ENCODE measurements at regions not wholly inside any gene's neighbourhood (a gene's known extent, or its start where the extent isn't known, plus 50 kb on each side); places are given as distances from the start of the nearest gene placed in this dataset.

GRCh38 chr4:55215087-55215486 lies 89.7 kb upstream of the KDR start:
- no peak for DNase-seq (ENCODE audit: low read depth)
- no peaks in the 10 kb centered on the region for H3K4me1 ChIP-seq (ENCODE audit: control insufficient read depth, insufficient read depth, low read length)
- H3K4me3 ChIP-seq (ENCODE audit: low read length): no peak overlapping the region
- H3K9me3 ChIP-seq (ENCODE audit: control insufficient read depth, low read length): no peaks in the 10 kb centered on the region
- no peaks in the 10 kb centered on the region for H3K27me3 ChIP-seq (replicated peaks; ENCODE audit: control insufficient read depth, insufficient read depth, low read length)
- no peak overlapping the region for H3K9ac ChIP-seq (ENCODE audit: low read length)
- H3K36me3 ChIP-seq (ENCODE audit: control insufficient read depth, insufficient read depth, low read length, severe bottlenecking): no peaks in the 10 kb centered on the region

GRCh38 chr4:55216863-55217635 lies 91.7 kb upstream of the KDR start:
- no peak overlapping the region for H3K9ac ChIP-seq (ENCODE audit: low read length)
- no peaks in the 10 kb centered on the region for H3K4me1 ChIP-seq (ENCODE audit: control insufficient read depth, insufficient read depth, low read length)
- H3K9me3 ChIP-seq (ENCODE audit: control insufficient read depth, low read length): no peaks in the 10 kb centered on the region
- no peaks in the 10 kb centered on the region for H3K27me3 ChIP-seq (replicated peaks; ENCODE audit: control insufficient read depth, insufficient read depth, low read length)
- H3K36me3 ChIP-seq (ENCODE audit: control insufficient read depth, insufficient read depth, low read length, severe bottlenecking): no peaks in the 10 kb centered on the region
- no peak overlapping the region for H3K4me3 ChIP-seq (ENCODE audit: low read length)
- DNase-seq (ENCODE audit: low read depth): no peak

- H3K9ac ChIP-seq (ENCODE audit: low read length): no peak overlapping the region
- DNase-seq (ENCODE audit: low read depth): no peak
- no peaks in the 10 kb centered on the region for H3K4me1 ChIP-seq (ENCODE audit: control insufficient read depth, insufficient read depth, low read length)
- no peaks in the 10 kb centered on the region for H3K27me3 ChIP-seq (replicated peaks; ENCODE audit: control insufficient read depth, insufficient read depth, low read length)
- H3K9me3 ChIP-seq (ENCODE audit: control insufficient read depth, low read length): no peaks in the 10 kb centered on the region
- no peaks in the 10 kb centered on the region for H3K36me3 ChIP-seq (ENCODE audit: control insufficient read depth, insufficient read depth, low read length, severe bottlenecking)
- no peak overlapping the region for H3K4me3 ChIP-seq (ENCODE audit: low read length)
Observed at GRCh38 chr4:55218041-55218440, 92.6 kb upstream of the KDR start.

GRCh38 chr4:55237839-55238238 lies 108.2 kb upstream of the SRD5A3 start:
- Histone ChIP-seq H3K36me3 (ENCODE audit: control insufficient read depth, insufficient read depth, low read length, severe bottlenecking) (no peaks in the 10 kb centered on the region), H3K27me3 (replicated peaks; ENCODE audit: control insufficient read depth, insufficient read depth, low read length) (no peaks in the 10 kb centered on the region), H3K4me1 (ENCODE audit: control insufficient read depth, insufficient read depth, low read length) (no peaks in the 10 kb centered on the region), H3K9ac (ENCODE audit: low read length) (no peak overlapping the region), H3K4me3 (ENCODE audit: low read length) (no peak overlapping the region), H3K9me3 (ENCODE audit: control insufficient read depth, low read length) (peaks cover 24% of the 10 kb centered on the region)
- DNase-seq (ENCODE audit: low read depth): no peak

- no peak for DNase-seq (ENCODE audit: low read depth)
- Histone ChIP-seq H3K4me1 (ENCODE audit: control insufficient read depth, insufficient read depth, low read length) (no peaks in the 10 kb centered on the region), H3K4me3 (ENCODE audit: low read length) (no peak overlapping the region), H3K36me3 (ENCODE audit: control insufficient read depth, insufficient read depth, low read length, severe bottlenecking) (no peaks in the 10 kb centered on the region), H3K9me3 (ENCODE audit: control insufficient read depth, low read length) (peaks cover 24% of the 10 kb centered on the region), H3K9ac (ENCODE audit: low read length) (no peak overlapping the region), H3K27me3 (replicated peaks; ENCODE audit: control insufficient read depth, insufficient read depth, low read length) (no peaks in the 10 kb centered on the region)
Observed at GRCh38 chr4:55238407-55238806, 107.6 kb upstream of the SRD5A3 start.

- H3K4me3 ChIP-seq (ENCODE audit: low read length): no peak overlapping the region
- no peaks in the 10 kb centered on the region for H3K27me3 ChIP-seq (replicated peaks; ENCODE audit: control insufficient read depth, insufficient read depth, low read length)
- peaks cover 24% of the 10 kb centered on the region for H3K9me3 ChIP-seq (ENCODE audit: control insufficient read depth, low read length)
- no peak for DNase-seq (ENCODE audit: low read depth)
- H3K4me1 ChIP-seq (ENCODE audit: control insufficient read depth, insufficient read depth, low read length): no peaks in the 10 kb centered on the region
- H3K9ac ChIP-seq (ENCODE audit: low read length): no peak overlapping the region
- no peaks in the 10 kb centered on the region for H3K36me3 ChIP-seq (ENCODE audit: control insufficient read depth, insufficient read depth, low read length, severe bottlenecking)
Observed at GRCh38 chr4:55241461-55241860, 104.6 kb upstream of the SRD5A3 start.

GRCh38 chr4:55242506-55242905 lies 103.5 kb upstream of the SRD5A3 start:
- Histone ChIP-seq H3K4me1 (ENCODE audit: control insufficient read depth, insufficient read depth, low read length) (no peaks in the 10 kb centered on the region), H3K27me3 (replicated peaks; ENCODE audit: control insufficient read depth, insufficient read depth, low read length) (no peaks in the 10 kb centered on the region), H3K9me3 (ENCODE audit: control insufficient read depth, low read length) (peaks cover 24% of the 10 kb centered on the region), H3K36me3 (ENCODE audit: control insufficient read depth, insufficient read depth, low read length, severe bottlenecking) (no peaks in the 10 kb centered on the region), H3K9ac (ENCODE audit: low read length) (no peak overlapping the region), H3K4me3 (ENCODE audit: low read length) (no peak overlapping the region)
- no peak for DNase-seq (ENCODE audit: low read depth)

GRCh38 chr4:55247521-55247920 lies 98.5 kb upstream of the SRD5A3 start:
- Histone ChIP-seq H3K4me1 (ENCODE audit: control insufficient read depth, insufficient read depth, low read length) (no peaks in the 10 kb centered on the region), H3K9ac (ENCODE audit: low read length) (no peak overlapping the region), H3K27me3 (replicated peaks; ENCODE audit: control insufficient read depth, insufficient read depth, low read length) (no peaks in the 10 kb centered on the region), H3K36me3 (ENCODE audit: control insufficient read depth, insufficient read depth, low read length, severe bottlenecking) (no peaks in the 10 kb centered on the region), H3K4me3 (ENCODE audit: low read length) (no peak overlapping the region), H3K9me3 (ENCODE audit: control insufficient read depth, low read length) (no peaks in the 10 kb centered on the region)
- DNase-seq (ENCODE audit: low read depth): no peak

- Histone ChIP-seq H3K36me3 (ENCODE audit: control insufficient read depth, insufficient read depth, low read length, severe bottlenecking) (no peaks in the 10 kb centered on the region), H3K4me1 (ENCODE audit: control insufficient read depth, insufficient read depth, low read length) (no peaks in the 10 kb centered on the region), H3K4me3 (ENCODE audit: low read length) (no peak overlapping the region), H3K27me3 (replicated peaks; ENCODE audit: control insufficient read depth, insufficient read depth, low read length) (no peaks in the 10 kb centered on the region), H3K9ac (ENCODE audit: low read length) (no peak overlapping the region), H3K9me3 (ENCODE audit: control insufficient read depth, low read length) (no peaks in the 10 kb centered on the region)
- no peak for DNase-seq (ENCODE audit: low read depth)
Observed at GRCh38 chr4:55248756-55249155, 97.3 kb upstream of the SRD5A3 start.

GRCh38 chr4:55249476-55249875 lies 96.6 kb upstream of the SRD5A3 start:
- no peak for DNase-seq (ENCODE audit: low read depth)
- H3K27me3 ChIP-seq (replicated peaks; ENCODE audit: control insufficient read depth, insufficient read depth, low read length): no peaks in the 10 kb centered on the region
- H3K4me1 ChIP-seq (ENCODE audit: control insufficient read depth, insufficient read depth, low read length): no peaks in the 10 kb centered on the region
- H3K9ac ChIP-seq (ENCODE audit: low read length): no peak overlapping the region
- no peaks in the 10 kb centered on the region for H3K36me3 ChIP-seq (ENCODE audit: control insufficient read depth, insufficient read depth, low read length, severe bottlenecking)
- no peaks in the 10 kb centered on the region for H3K9me3 ChIP-seq (ENCODE audit: control insufficient read depth, low read length)
- no peak overlapping the region for H3K4me3 ChIP-seq (ENCODE audit: low read length)

- DNase-seq (ENCODE audit: low read depth): no peak
- H3K36me3 ChIP-seq (ENCODE audit: control insufficient read depth, insufficient read depth, low read length, severe bottlenecking): no peaks in the 10 kb centered on the region
Observed at GRCh38 chr4:55251342-55251741, 94.7 kb upstream of the SRD5A3 start.

GRCh38 chr4:55251896-55252295 lies 94.1 kb upstream of the SRD5A3 start:
- H3K4me1 ChIP-seq (ENCODE audit: control insufficient read depth, insufficient read depth, low read length): no peaks in the 10 kb centered on the region
- H3K27me3 ChIP-seq (replicated peaks; ENCODE audit: control insufficient read depth, insufficient read depth, low read length): no peaks in the 10 kb centered on the region
- H3K9me3 ChIP-seq (ENCODE audit: control insufficient read depth, low read length): no peaks in the 10 kb centered on the region
- no peak for DNase-seq (ENCODE audit: low read depth)
- no peak overlapping the region for H3K9ac ChIP-seq (ENCODE audit: low read length)
- no peak overlapping the region for H3K4me3 ChIP-seq (ENCODE audit: low read length)
- no peaks in the 10 kb centered on the region for H3K36me3 ChIP-seq (ENCODE audit: control insufficient read depth, insufficient read depth, low read length, severe bottlenecking)

More at GRCh38 chr4:55251342-55251741, 94.7 kb upstream of the SRD5A3 start:
- no peak overlapping the region for H3K9ac ChIP-seq (ENCODE audit: low read length)
- no peak overlapping the region for H3K4me3 ChIP-seq (ENCODE audit: low read length)
- no peaks in the 10 kb centered on the region for H3K9me3 ChIP-seq (ENCODE audit: control insufficient read depth, low read length)
- no peaks in the 10 kb centered on the region for H3K4me1 ChIP-seq (ENCODE audit: control insufficient read depth, insufficient read depth, low read length)
- H3K27me3 ChIP-seq (replicated peaks; ENCODE audit: control insufficient read depth, insufficient read depth, low read length): no peaks in the 10 kb centered on the region

Measured in adipocyte (in vitro differentiated cells).